Endothelial cell of umbilical vein (primary cell): ENCODE measurements at regions not wholly inside any gene's neighbourhood (a gene's known extent, or its start where the extent isn't known, plus 50 kb on each side); places are given as distances from the start of the nearest gene placed in this dataset.

Experiments used
- CTCF ChIP-seq, 2 donors: IDR thresholded peaks; 1 replicate in 1 of 2; 2 replicates in 1 of 2; pipeline ENCODE4 v1.5.1; 2011; ENCODE audit warnings: low read length in 2 of 2, mild to moderate bottlenecking in 2 of 2, moderate library complexity in 2 of 2, control low read depth in 1 of 2, inconsistent platforms in 1 of 2, low read depth in 1 of 2; ENCODE audit not compliant: insufficient read depth in 1 of 2; ENCODE audit errors: extremely low read depth in 1 of 2
- EZH2 ChIP-seq: IDR thresholded peaks from 2 replicates; pipeline ENCODE4 v1.6.1; 2012; ENCODE audit warnings: borderline replicate concordance, low read depth, mild to moderate bottlenecking, moderate library complexity, low read length, inconsistent platforms; ENCODE audit not compliant: severe bottlenecking
- MAX ChIP-seq: IDR thresholded peaks from 2 replicates; pipeline ENCODE4 v1.6.1; 2011; ENCODE audit not compliant: insufficient read depth, insufficient read length
- MYC ChIP-seq: IDR thresholded peaks from one replicate; pipeline ENCODE4 v1.6.1; 2011; ENCODE audit warnings: mild to moderate bottlenecking, low read depth, low read length
- POLR2A ChIP-seq: IDR thresholded peaks from 2 replicates; pipeline ENCODE4 v1.6.1; 2012; ENCODE audit warnings: low read depth, mild to moderate bottlenecking, control low read depth, low read length
- POLR2AphosphoS5 ChIP-seq: IDR thresholded peaks from 2 replicates; pipeline ENCODE4 v1.6.1; 2012; ENCODE audit warnings: low read depth, mild to moderate bottlenecking, control low read depth, low read length, moderate library complexity; ENCODE audit not compliant: insufficient read depth

- TF ChIP-seq POLR2A (no peak), POLR2AphosphoS5 (no peak), EZH2 (no peak), CTCF (IDR thresholded peaks at IDR 0.05; ENCODE audit: extremely low read depth in 1 of 2, insufficient read depth in 1 of 2, low read depth in 1 of 2, low read length in 2 of 2) (no peak), MYC (no peak), MAX (no peak)
Measured at GRCh38 chr2:60068755-60069154, 484.7 kb downstream of the BCL11A start.
